ENCODE measurements at regions not wholly inside any gene's neighbourhood (a gene's known extent, or its start where the extent isn't known, plus 50 kb on each side); places are given as distances from the start of the nearest gene placed in this dataset.

DNA sequence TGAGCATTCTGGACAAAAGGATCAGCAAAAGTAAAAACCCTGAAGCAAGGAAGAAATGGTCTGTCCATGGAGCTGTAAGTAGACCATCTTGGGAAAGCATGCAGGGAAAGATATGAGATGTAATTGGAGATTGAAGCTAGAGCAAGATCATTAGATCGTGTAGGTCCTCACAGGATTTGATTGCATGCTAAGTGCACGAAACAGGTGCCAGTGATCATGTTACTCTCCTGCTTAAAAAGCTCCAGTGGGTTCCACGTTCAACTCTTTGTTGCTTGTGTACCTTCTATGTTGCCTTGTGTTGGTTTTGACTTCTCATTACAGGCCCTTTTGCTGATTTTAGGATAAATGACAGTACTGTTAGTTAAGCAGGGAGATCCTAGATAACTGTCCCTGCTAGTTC, 442.0 kb downstream of the DMRT2 start:
- TF ChIP-seq EGR1 (IDR thresholded peaks at IDR 0.05) (no peak), RAD21 (IDR thresholded peaks at IDR 0.05; ENCODE audit: low read depth) (no peak), FOXM1 (IDR thresholded peaks at IDR 0.05; ENCODE audit: borderline replicate concordance, low read depth) (no peak), ZBTB7A (IDR thresholded peaks at IDR 0.05; ENCODE audit: low read depth) (no peak), CEBPB (IDR thresholded peaks at IDR 0.05) (no peak), TAF1 (IDR thresholded peaks at IDR 0.05; ENCODE audit: low read depth) (no peak), CREB1 (IDR thresholded peaks at IDR 0.05; ENCODE audit: low read depth) (no peak), USF1 (IDR thresholded peaks at IDR 0.05) (no peak), EP300 (IDR thresholded peaks at IDR 0.05; ENCODE audit: borderline replicate concordance) (no peak), NFIC (IDR thresholded peaks at IDR 0.05) (no peak)

GRCh38 chr9:1495282-1496030, 445.3 kb downstream of the DMRT2 start:
- TF ChIP-seq TCF12 (IDR thresholded peaks at IDR 0.05; ENCODE audit: low read depth) (no peak), EP300 (IDR thresholded peaks at IDR 0.05; ENCODE audit: borderline replicate concordance) (no peak), USF1 (IDR thresholded peaks at IDR 0.05) (no peak), YY1 (IDR thresholded peaks at IDR 0.05; ENCODE audit: low read depth) (no peak)
- TF ChIP-seq, protein P1, sequence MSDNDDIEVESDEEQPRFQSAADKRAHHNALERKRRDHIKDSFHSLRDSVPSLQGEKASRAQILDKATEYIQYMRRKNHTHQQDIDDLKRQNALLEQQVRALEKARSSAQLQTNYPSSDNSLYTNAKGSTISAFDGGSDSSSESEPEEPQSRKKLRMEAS (IDR thresholded peaks at IDR 0.05), result no peak

DNA sequence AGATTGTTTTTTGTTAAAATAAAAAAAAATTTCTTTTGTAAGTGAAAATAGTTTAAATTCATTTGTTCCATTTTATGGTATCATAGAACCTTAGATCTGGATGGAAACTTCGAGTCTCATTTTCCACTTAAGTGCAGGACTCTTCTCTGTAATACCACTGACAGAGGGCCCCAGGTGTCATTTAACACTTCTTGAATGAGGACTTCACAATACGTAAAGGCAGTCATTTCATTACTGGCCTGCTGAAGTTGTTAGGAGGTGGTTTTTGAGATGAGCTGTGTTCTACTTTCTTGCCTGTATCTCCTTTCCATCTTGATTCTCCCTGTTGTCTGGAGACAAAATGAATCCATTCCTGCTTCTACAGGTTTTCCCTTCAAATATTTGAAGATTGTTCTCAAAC, 455.3 kb downstream of the DMRT2 start:
- no peak for TF ChIP-seq REST (IDR thresholded peaks at IDR 0.05; ENCODE audit: low read depth)
- no peak for TF ChIP-seq USF1 (IDR thresholded peaks at IDR 0.05)
- no peak for TF ChIP-seq ZBTB7A (IDR thresholded peaks at IDR 0.05; ENCODE audit: low read depth)
- TF ChIP-seq CEBPB (IDR thresholded peaks at IDR 0.05), result no peak
- TF ChIP-seq RAD21 (IDR thresholded peaks at IDR 0.05; ENCODE audit: low read depth), result no peak
- no peak for TF ChIP-seq TEAD4 (IDR thresholded peaks at IDR 0.05)
- no peak for TF ChIP-seq TCF12 (IDR thresholded peaks at IDR 0.05; ENCODE audit: low read depth)
- TF ChIP-seq, protein P1 (IDR thresholded peaks at IDR 0.05), result no peak
- no peak for TF ChIP-seq YY1 (IDR thresholded peaks at IDR 0.05; ENCODE audit: low read depth)
- TF ChIP-seq EGR1 (IDR thresholded peaks at IDR 0.05), result no peak
- no peak for TF ChIP-seq CREB1 (IDR thresholded peaks at IDR 0.05; ENCODE audit: low read depth)
- TF ChIP-seq FOXM1 (IDR thresholded peaks at IDR 0.05; ENCODE audit: borderline replicate concordance, low read depth), result no peak
- no peak for TF ChIP-seq EP300 (IDR thresholded peaks at IDR 0.05; ENCODE audit: borderline replicate concordance)
- no peak for TF ChIP-seq NFIC (IDR thresholded peaks at IDR 0.05)

DNA sequence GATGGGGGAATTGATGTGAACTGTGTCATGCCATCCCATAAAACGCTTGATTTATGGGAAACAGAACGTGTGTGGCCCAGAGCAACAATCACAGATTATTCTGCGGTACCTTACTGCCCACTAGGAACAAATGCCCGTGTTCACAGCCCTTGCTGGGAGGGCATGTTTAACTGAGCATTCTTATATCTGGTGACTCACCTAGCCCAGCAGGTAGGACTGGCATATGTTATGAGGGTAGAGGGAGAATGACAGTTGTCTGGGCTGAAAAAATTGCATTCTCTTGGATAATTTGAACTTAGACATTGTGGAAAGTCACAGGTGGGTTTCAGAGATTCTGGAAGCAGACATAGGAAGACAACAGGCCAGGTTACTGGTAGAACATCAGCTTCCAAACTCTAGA, 460.6 kb downstream of the DMRT2 start:
- TF ChIP-seq REST (IDR thresholded peaks at IDR 0.05; ENCODE audit: low read depth) (no peak), ZBTB7A (IDR thresholded peaks at IDR 0.05; ENCODE audit: low read depth) (no peak), EGR1 (IDR thresholded peaks at IDR 0.05) (no peak), TEAD4 (IDR thresholded peaks at IDR 0.05) (no peak), RAD21 (IDR thresholded peaks at IDR 0.05; ENCODE audit: low read depth) (no peak), FOXM1 (IDR thresholded peaks at IDR 0.05; ENCODE audit: borderline replicate concordance, low read depth) (no peak), CREB1 (IDR thresholded peaks at IDR 0.05; ENCODE audit: low read depth) (no peak), EP300 (IDR thresholded peaks at IDR 0.05; ENCODE audit: borderline replicate concordance) (no peak), NFIC (IDR thresholded peaks at IDR 0.05) (no peak), TCF12 (IDR thresholded peaks at IDR 0.05; ENCODE audit: low read depth) (no peak), USF1 (IDR thresholded peaks at IDR 0.05) (no peak)

DNA sequence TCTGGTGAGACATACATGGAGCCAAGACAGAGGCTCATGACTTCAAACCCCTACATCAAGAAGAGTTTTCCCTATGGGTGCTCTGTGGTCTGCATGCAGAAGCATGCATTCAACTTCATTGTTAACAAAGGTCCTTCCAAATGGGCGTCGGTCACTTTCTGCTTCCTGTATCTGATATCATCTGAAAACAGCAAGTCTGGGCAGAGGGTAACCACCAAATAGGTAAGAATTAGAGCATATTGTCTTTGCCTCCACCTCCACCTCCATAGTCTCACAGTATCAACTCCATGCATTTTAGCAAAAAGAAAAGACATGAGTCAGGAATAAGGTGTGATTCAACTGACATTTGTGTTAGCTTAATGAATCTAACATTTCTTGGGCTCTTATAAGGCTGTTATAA, 462.9 kb downstream of the DMRT2 start:
- TF ChIP-seq ZBTB7A (IDR thresholded peaks at IDR 0.05; ENCODE audit: low read depth) (no peak), TEAD4 (IDR thresholded peaks at IDR 0.05) (no peak), RAD21 (IDR thresholded peaks at IDR 0.05; ENCODE audit: low read depth) (no peak), FOXM1 (IDR thresholded peaks at IDR 0.05; ENCODE audit: borderline replicate concordance, low read depth) (no peak), CEBPB (IDR thresholded peaks at IDR 0.05) (no peak), TCF12 (IDR thresholded peaks at IDR 0.05; ENCODE audit: low read depth) (no peak), NFIC (IDR thresholded peaks at IDR 0.05) (no peak), YY1 (IDR thresholded peaks at IDR 0.05; ENCODE audit: low read depth) (no peak), EP300 (IDR thresholded peaks at IDR 0.05; ENCODE audit: borderline replicate concordance) (no peak), TAF1 (IDR thresholded peaks at IDR 0.05; ENCODE audit: low read depth) (no peak), USF1 (IDR thresholded peaks at IDR 0.05) (no peak), EGR1 (IDR thresholded peaks at IDR 0.05) (no peak), CREB1 (IDR thresholded peaks at IDR 0.05; ENCODE audit: low read depth) (no peak)
- TF ChIP-seq, protein P1 (IDR thresholded peaks at IDR 0.05), result no peak
